Heart left ventricle (tissue), 16 donors: ENCODE measurements at regions not wholly inside any gene's neighbourhood (a gene's known extent, or its start where the extent isn't known, plus 50 kb on each side); places are given as distances from the start of the nearest gene placed in this dataset.

Experiments used
- ATAC-seq, 4 donors: fragments of 200-7000 bp; cut with Tn5 transposase; one replicate each; pipeline ENCODE4 v1.9.1; 2020 to 2022; ENCODE audit warnings: moderate library complexity in 4 of 4, mild to moderate bottlenecking in 3 of 4, moderate number of reproducible peaks in 1 of 4
- DNase-seq, 5 donors: peaks; one replicate each; pipeline ENCODE4 v3.0.0-alpha.2; 2020
- H3K27ac ChIP-seq, 12 donors: fragments of 200-600 bp; sonication (generic) in 4 of 12; one replicate each; pipeline versions ENCODE4 v1.5.0 to v1.8.0; 2016 to 2022; ENCODE audit warnings: mild to moderate bottlenecking in 2 of 12
- H3K27me3 ChIP-seq, 9 donors: fragments of 200-600 bp; sonication (generic) in 2 of 9; one replicate each; pipeline versions ENCODE4 v1.5.1 to v1.8.0; 2016 to 2022; ENCODE audit warnings: mild to moderate bottlenecking in 3 of 9
- H3K36me3 ChIP-seq, 9 donors: fragments of 200-600 bp; sonication (generic) in 2 of 9; one replicate each; pipeline versions ENCODE4 v1.5.0 to v1.8.0; 2018 to 2022; ENCODE audit warnings: mild to moderate bottlenecking in 2 of 9
- H3K4me1 ChIP-seq, 12 donors: fragments of 200-600 bp; sonication (generic) in 4 of 12; one replicate each; pipeline versions ENCODE4 v1.5.0 to v1.8.0; 2016 to 2022; ENCODE audit warnings: mild to moderate bottlenecking in 3 of 12
- H3K4me3 ChIP-seq, 12 donors: fragments of 200-600 bp; sonication (generic) in 4 of 12; one replicate each; pipeline versions ENCODE4 v1.5.0 to v1.8.0; 2017 to 2022; ENCODE audit warnings: mild to moderate bottlenecking in 9 of 12, moderate library complexity in 4 of 12
- H3K9me3 ChIP-seq, 12 donors: fragments of 200-600 bp; sonication (generic) in 4 of 12; one replicate each; pipeline versions ENCODE4 v1.5.0 to v1.8.0; 2016 to 2022; ENCODE audit warnings: mild to moderate bottlenecking in 1 of 12
- CTCF ChIP-seq, 12 donors: fragments of 200-600 bp; sonication (generic) in 4 of 12; IDR thresholded peaks; one replicate each; pipeline versions ENCODE4 v1.5.0 to v1.8.0; 2018 to 2022; ENCODE audit warnings: antibody characterized with exemption in 12 of 12, mild to moderate bottlenecking in 5 of 12
- POLR2A ChIP-seq, 2 donors: fragments of 450-650 bp; IDR thresholded peaks; one replicate each; pipeline ENCODE4 v1.6.1; 2017; ENCODE audit warnings: antibody characterized with exemption in 2 of 2, mild to moderate bottlenecking in 2 of 2, moderate library complexity in 2 of 2
- WGBS, 4 donors: extraction: QIAGEN DNeasy Blood & Tissue Kit in 2 of 4; methylation state at CpG; one replicate each; pipeline versions ENCODE4 v1.1.5 to v1.1.7; 2013 to 2018; 5-methylcytosine and 5-hydroxymethylcytosine counted together
- intact Hi-C, 10 donors: fragments of 100-400 bp; cut with DNase I; formaldehyde crosslinking; loops; one replicate each; pipeline versions ENCODE4 v1.11.1 to v1.14.2; 2022
- donor health status: ischemic (EF 13 %, LVEDD 7.1; RV severe dilation, severe dysfunction).
- donor health status: healthy with polysubstance abuse.
- donor health status: DM: no; HTN: yes; CAD: no.
- donor health status: DM: no; HTN: no; CAD: no.
- donor health status: ischemic (EF 25% LVEDD 6.9; RV normal size, moderate dysfunction).
- donor health status: ischemic (EF 25% LVEDD 5.7; RV mildly dilated, moderate dysfunction).
- donor health status: healthy.
- donor health status: DM: yes; HTN: yes; CAD: no.
- donor health status: ischemic (EF 35%, LVEDD 5.7; RV mildly dilated, moderate dysfunction).
- donor health status: nonischemic (EF 11% LVEDD 7.7; RV severe dilation, severe dysfunction).
- donor health status: DM: yes; HTN: yes; CAD: no.
- donor health status: PGD.
- donor health status: ischemic (EF 29% LVEDD 5.4; RV normal size, mild dysfunction).
- donor health status: nonischemic (EF 23%, LVEDD 6.1; RV moderate dilation, normal function).

- no peak for DNase-seq
- intact Hi-C loops = loop anchor here in 1 of 10 donors (10.0 kb wide), 1 partner anchor 299 kb away; no protein-coding TSS in a partner anchor
- no peak for ATAC-seq
- Histone ChIP-seq H3K27me3 (no peaks in the 10 kb centered on the region), H3K9me3 (no peaks in the 10 kb centered on the region), H3K27ac (no peak overlapping the region), H3K4me3 (no peak overlapping the region), H3K36me3 (no peaks in the 10 kb centered on the region), H3K4me1 (peaks cover 0 to 6% (median 0%) of the 10 kb centered on the region in 12 donors)
- 80 to 90% (median 86%) methylated on average over 10 to 11 of the region's 11 CpGs for WGBS, 4 donors
- TF ChIP-seq CTCF (IDR thresholded peaks at IDR 0.05) = no peak
- TF ChIP-seq POLR2A (IDR thresholded peaks at IDR 0.05) = no peak
Observed at GRCh38 chr15:58285212-58285920, 146.4 kb upstream of the LIPC start.

DNA sequence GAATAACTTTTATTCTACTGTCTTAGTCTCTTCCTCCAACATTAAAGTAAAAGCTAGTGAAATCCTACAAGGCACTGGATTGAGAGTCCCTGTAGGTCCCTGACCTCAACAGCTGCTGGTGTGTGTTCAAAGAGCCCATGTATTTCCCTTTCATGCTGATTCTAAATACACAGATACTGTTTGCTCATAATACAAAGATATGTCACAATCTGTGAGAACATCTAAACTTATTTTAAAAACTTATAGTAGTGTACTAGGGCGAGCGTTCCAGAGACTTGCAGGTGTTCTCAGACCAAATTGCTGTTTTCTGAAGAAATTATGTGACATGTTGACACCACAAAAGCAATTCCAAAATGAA, 145.9 kb upstream of the LIPC start:
- Histone ChIP-seq H3K4me1 (peaks cover 0 to 6% (median 0%) of the 10 kb centered on the region in 12 donors), H3K27ac (no peak overlapping the region)

DNA sequence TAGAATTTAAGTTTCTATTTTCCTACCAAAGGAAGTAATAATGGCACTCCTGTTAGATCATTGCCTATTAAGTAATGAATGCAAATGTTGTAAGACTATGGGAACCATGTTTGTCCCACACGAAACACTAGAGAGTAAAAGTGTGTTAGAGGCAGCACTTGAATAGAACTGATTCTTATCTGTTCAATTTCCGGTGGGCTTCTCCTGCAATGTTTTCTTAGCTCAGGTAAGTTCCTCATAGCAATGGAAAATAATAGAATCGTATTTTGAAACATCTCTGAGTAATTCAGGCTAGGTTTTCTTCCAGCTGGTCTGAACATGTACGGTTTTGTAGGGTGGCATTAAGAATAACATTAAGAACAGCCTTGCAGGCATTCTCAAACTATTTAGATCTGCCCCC, 145.3 kb upstream of the LIPC start:
- no peaks in the 10 kb centered on the region for H3K9me3 ChIP-seq
- intact Hi-C loops = loop anchor here in 1 of 10 donors (10.0 kb wide), 1 partner anchor 298 kb away; no protein-coding TSS in a partner anchor
- 83 to 91% (median 86%) methylated on average over 4 of the region's 4 CpGs for WGBS, 4 donors
- no peaks in the 10 kb centered on the region for H3K27me3 ChIP-seq
- no peak overlapping the region for H3K27ac ChIP-seq
- ATAC-seq = no peak
- no peak for TF ChIP-seq POLR2A (IDR thresholded peaks at IDR 0.05)
- no peak for TF ChIP-seq CTCF (IDR thresholded peaks at IDR 0.05)
- peaks cover 0 to 6% (median 0%) of the 10 kb centered on the region in 12 donors for H3K4me1 ChIP-seq
- DNase-seq = no peak
- H3K36me3 ChIP-seq = no peaks in the 10 kb centered on the region
- no peak overlapping the region for H3K4me3 ChIP-seq

More for the DNA sequence above, 145.9 kb upstream of the LIPC start:
- ATAC-seq (no peak), DNase-seq (no peak)
- H3K27me3 ChIP-seq = no peaks in the 10 kb centered on the region
- H3K9me3 ChIP-seq = no peaks in the 10 kb centered on the region
- H3K4me3 ChIP-seq = no peak overlapping the region
- intact Hi-C loops = loop anchor here in 1 of 10 donors (10.0 kb wide), 1 partner anchor 299 kb away; no protein-coding TSS in a partner anchor
- TF ChIP-seq CTCF (IDR thresholded peaks at IDR 0.05) (no peak), POLR2A (IDR thresholded peaks at IDR 0.05) (no peak)
- WGBS, 4 donors = 92 to 100% (median 97%) methylated on average over 2 of the region's 2 CpGs
- no peaks in the 10 kb centered on the region for H3K36me3 ChIP-seq

DNA sequence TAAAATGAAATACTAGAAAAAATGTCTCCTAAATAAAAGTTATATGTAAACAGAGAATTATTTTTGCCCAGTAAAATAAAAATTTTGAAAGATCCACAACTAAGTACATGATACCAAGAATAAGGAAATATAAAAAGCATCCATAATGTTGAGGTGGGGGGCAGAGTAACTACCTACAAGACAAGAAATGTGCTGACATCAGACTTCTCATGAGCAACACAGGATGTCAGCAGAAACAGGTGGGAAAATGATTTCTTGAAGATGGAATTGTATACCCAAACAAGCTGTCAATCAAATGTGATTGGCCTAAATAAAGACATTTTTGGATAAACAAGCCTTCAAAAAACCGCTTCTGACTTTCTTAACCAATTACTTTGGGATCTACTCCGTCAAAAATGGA, 143.9 kb upstream of the LIPC start:
- peaks cover 0 to 11% (median 4%) of the 10 kb centered on the region in 12 donors for H3K9me3 ChIP-seq
- no peak for TF ChIP-seq POLR2A (IDR thresholded peaks at IDR 0.05)
- TF ChIP-seq CTCF (IDR thresholded peaks at IDR 0.05) = no peak
- no peaks in the 10 kb centered on the region for H3K4me1 ChIP-seq
- intact Hi-C loops = loop anchor here in 1 of 10 donors (10.0 kb wide), 1 partner anchor 297 kb away; no protein-coding TSS in a partner anchor
- ATAC-seq = no peak
- no peaks in the 10 kb centered on the region for H3K27me3 ChIP-seq
- no peak for DNase-seq
- WGBS, 4 donors = 92 to 98% (median 95%) methylated on average over 2 of the region's 2 CpGs
- H3K36me3 ChIP-seq = no peaks in the 10 kb centered on the region
- no peak overlapping the region for H3K27ac ChIP-seq
- no peak overlapping the region for H3K4me3 ChIP-seq
